GM18867 (cell line): ENCODE measurements at regions not wholly inside any gene's neighbourhood (a gene's known extent, or its start where the extent isn't known, plus 50 kb on each side); places are given as distances from the start of the nearest gene placed in this dataset.
"Not testable (repeated sequence)": the region's sequence is repeated elsewhere in the genome, so short reads cannot be mapped to it uniquely, and the experiment has no call there.

Experiments
- ATAC-seq: cut with Tn5 transposase; IDR thresholded peaks from one replicate; pipeline ENCODE4 v1.9.1; 2021; ENCODE audit warnings: mild to moderate bottlenecking, moderate library complexity; ENCODE audit not compliant: unreplicated experiment

DNA sequence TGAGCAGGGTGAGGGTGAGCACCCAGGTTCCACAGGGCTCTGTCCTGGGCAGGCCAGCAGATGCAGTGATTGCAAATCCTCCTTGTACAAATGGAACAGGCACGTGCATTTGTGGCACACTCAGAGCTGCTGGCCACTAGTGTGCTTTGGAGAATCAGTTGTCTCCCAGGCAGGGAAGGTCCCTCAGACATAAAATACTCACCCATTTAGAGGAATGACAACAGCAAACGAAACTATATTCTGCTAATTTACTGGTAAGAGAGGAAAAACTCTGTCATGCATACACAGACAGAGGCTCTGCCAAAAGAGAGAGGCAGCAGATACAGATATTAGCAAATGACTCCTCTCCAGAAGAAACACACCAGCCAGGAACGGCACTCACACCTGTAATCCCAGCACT is 116.5 kb upstream of the PLGLB2 start:
- ATAC-seq: not testable (repeated sequence)

DNA sequence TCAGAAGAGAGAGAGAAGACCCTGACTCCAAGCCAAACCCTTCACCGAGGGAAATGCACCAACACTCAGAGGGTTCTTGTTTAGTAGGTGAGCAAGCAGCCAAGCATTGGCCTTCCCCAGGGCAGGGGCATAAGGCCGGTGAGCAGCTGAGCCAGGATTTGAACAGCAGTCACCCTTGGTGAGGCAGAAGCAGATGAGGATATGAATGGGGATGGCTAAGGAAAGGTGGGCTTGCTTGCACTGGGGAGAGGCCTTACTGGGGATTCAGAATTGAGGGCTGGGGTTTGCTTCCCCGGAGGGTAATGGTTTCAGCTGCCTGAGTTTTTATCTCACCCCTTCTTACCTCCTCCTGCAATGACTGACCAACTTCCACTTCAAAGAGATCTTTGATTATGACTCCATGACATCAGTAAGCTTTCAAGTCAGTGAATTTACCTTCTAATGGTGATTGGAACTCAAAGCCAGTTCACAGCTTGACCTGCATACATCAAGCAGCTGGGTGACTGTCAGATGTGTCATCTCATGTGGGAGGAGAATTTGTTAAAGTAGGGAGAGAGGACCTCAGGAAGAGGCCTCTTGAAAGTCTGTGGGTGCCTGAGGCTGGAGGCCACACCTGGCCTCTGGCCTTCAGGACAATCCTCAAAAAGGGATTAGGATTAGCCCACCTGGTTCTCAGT is 114.5 kb upstream of the PLGLB2 start:
- ATAC-seq: not testable (repeated sequence)

DNA sequence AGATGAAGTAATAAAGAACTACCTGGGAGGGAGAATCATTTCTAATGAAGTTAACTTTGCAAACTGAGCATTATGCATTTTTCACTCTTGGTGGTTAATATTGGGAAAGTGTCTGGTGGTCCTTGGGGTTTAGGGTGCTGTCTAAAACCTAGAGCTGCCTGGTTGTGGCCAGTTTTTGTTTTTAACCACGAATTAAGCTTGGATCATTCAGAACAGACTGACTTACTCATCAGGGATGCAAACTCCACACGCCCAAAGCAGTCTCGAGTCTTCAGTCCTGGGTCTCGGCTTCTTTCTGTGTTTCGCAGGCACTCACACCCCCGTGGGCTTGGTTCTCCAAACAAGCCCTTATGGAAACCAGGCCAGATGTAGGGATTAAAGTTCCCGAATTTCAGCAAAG is 113.8 kb upstream of the PLGLB2 start:
- ATAC-seq: not testable (repeated sequence)

DNA sequence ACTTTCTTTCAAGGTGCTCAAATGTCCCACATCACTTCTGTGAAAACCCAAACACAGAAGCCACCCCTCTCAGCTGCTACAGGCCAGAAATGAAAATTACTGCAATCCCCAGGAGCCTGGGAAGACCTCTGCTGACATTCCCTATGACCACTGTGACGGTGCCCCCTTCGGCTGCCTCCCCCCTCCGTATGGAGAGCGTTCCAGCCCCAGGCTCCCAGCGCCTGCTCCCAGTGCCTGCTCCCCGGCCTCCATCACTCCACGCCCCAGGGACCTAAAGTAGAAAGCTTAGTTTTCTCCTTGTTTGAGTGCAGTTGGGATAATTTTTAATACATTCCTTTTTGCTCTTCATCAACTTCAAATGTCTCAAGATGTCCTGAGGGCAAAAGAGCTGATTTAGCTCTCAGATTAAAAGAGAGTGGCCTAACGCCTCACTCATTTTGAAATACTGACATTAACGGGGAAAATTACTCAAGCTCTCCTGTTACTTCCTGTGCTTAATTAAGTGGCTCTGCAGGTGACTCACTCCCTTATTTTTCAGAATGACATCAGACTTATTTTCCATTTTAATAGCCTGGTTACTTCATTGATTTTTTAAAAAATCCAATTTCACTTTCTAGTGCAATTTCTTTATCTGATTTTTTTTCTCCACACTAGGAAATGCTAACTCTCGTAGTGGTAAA is 112.8 kb upstream of the PLGLB2 start:
- not testable (repeated sequence) for ATAC-seq

DNA sequence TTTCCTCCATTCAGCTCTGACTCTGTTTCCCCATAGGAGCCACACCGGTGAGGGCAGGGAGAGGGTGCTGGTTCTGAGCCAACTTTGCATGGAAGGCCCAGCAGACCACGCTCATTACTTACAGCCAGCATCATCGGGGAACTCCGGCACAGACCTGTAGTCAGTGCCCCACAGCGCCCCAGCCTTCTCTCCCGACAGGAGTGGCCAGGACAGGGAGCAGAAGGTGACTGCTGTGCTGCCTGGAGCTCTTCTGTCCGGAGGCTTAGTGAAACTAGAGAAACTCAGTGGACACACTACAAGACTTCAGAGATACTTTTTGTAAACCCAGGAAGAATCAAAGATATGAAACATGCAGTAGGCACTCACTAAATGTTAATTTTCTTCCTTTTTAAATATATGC is 111.6 kb upstream of the PLGLB2 start:
- ATAC-seq: not testable (repeated sequence)

DNA sequence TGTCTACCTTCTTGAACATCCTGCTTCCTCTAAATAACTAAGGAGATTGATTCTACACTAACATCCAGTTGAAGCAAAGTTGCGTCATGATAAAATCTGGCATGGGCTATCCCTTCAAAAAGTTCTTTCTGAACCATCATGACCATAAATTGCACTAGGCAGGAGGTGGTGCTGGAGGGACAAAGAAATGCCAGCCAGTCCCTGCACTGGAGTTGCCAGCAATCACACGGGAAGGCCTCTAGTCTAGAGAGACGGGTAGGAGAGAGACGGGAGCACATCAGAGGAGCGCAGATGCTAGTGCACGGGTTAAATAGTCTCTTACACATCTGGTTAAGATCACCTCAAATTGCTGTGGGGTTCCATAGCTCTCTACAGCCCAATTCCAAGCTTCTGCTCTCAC is 111.2 kb upstream of the PLGLB2 start:
- not testable (repeated sequence) for ATAC-seq

DNA sequence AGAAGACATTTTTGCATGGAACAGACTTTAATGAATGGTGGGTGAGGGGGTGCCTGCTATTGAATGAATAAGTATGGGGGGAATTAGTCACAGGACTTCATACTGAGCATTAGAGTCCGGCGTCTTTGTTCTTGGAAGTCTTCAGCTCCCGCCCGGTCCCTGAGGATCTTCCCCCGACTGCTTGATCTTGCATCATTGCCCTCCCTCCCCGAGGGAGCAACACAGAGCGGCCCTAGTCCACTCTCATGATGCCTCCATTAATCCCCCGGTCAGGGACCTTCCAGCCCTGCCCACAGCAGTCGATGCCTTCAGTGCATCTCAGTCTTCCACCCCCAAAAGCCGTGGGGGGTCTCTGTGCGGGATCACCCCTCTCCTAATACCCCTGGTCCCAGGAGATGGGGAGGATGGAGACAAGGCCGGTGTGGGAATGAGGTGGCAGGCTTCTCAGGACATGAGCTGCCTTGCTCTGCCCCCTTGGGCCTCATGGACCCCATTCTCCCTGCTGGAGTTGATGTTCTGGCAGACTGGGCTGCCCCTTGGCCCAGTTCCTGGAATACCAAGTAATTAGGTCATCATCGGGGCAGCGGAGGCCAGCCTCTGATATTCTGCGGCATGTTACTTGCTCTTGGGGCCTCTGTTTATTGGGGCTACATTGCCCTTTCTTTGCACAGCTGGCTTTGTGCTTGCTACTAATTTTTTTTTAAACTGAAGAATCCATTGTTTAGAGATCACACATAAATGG is 110.5 kb upstream of the PLGLB2 start:
- ATAC-seq: not testable (repeated sequence)

DNA sequence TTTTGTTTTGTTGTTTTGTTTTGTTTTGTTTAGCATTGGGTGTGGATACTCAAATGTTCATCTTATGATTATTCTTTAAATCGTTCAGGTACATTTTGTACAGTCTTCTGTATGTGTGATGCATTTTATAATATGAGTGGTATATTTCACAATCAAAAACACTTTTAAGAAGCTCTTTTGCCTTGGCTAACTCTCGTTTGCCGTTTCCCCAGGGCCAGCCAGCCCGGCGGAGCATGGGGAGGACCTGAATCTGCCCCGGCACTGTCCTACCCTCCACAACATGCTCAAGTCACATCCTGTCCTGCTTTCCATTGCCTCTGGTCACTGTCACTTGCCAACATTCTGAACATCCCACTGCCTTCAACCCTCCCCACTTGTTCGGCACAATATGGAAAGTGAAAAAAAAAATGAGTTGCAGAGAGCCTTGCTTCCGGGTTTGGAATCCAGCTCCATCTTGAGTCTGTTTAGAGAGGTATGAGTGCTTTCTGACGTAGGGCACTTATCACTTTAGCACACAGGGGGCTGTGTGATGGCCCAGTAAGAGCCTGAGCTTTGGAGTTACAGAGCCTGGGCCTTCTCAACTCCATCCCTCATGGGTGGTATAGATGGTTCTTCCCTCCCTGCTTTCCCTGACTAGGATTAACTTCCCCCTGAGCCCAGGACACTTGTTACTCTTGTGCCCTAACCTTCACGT is 109.6 kb upstream of the PLGLB2 start:
- ATAC-seq: not testable (repeated sequence)

DNA sequence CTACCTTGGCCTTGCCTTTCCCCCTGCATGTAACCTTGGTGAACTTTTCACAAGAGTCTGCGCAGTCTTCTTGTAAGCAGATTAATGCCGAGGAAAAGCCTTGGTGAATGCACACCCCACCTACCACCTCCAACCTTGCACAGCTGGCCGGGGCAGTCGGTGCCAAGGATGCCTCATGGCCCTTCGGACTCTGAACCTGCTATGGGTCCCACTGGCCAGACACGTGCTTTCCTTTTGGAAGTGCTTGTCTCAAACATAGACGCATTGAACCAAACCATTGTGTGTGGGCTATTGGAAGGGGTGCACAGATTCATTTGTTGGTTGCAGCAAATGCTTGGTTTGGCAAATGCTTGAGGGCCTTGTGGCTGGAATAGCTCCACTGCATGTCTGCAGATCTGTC is 109.0 kb upstream of the PLGLB2 start:
- not testable (repeated sequence) for ATAC-seq

DNA sequence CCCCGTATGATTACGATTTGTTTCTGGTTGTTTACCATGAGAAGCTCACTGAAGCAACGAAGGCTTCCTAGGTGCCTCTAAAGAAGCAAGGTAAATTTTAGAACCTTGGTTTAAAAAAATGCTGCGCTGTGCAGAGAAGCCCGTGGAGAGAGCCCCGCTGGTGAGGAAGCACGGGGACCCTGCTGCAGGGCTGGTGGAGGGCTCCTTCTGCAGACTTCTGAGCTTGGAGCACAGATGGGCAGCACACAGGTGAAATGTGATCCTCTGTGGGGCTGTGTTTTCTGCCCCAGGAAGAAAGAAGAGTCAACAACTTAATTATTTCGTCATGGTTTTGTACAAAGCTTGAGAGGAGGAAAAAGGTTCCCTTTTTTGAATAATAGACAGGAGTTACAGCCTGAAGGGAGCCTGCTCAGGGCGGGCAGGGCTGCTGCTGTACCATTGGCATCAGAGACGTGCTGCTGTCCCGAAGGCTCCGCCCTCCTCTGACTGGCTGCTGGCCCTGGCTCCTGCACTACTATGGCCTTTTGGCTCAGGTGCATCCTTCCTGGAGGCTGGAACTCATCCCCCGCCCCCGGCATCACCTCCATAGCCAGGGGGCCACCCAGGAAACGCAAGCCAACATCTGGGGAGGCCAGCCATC is 108.0 kb upstream of the PLGLB2 start:
- not testable (repeated sequence) for ATAC-seq

DNA sequence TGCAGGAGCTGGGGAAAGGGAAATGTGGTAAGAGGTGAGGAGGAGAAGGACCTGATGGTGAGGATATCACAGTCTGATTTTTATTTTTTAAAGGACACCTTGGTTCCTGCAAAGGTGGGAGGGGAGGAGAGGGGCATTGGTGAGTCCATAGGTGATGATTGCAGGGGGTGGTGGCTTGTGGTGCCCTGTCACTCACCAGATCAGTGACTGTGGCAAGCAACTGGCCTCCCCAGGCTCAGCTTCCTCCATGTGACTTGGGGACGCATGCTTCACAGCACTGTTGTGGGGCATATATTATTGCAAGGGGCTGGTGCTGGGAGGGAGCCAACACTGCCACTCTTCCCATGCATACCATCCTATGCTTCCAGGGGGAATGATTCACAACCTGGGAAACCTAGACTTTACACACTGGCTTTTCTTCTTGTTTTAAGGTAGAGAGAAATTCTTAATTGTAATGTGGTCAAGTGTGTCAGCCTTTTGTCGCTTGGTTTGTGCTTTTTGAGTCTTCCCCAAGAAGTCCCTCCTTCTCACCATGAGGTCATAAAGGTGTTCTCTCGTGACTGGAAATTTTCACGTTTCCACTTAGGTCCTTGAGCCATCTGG is 106.8 kb upstream of the PLGLB2 start:
- ATAC-seq: not testable (repeated sequence)

DNA sequence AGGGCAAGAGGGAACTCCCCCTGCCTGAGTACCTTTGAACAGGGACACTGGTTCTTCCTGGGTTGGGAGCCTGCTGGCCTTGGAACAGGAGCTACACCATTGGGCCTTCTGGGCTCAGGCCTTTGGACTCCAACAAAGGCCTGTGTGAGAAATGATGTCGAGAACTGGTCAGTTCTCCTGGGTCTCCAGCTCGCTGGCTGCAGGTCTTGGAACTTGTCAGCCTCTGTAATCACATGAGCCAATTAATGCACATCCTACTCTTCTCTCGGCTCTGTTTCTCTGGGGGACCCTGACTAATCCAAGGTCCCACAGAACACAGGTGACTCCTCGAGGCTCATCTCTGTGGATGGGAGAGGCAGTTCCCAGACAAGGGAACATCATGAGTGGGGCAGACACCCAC is 104.7 kb upstream of the PLGLB2 start:
- not testable (repeated sequence) for ATAC-seq

DNA sequence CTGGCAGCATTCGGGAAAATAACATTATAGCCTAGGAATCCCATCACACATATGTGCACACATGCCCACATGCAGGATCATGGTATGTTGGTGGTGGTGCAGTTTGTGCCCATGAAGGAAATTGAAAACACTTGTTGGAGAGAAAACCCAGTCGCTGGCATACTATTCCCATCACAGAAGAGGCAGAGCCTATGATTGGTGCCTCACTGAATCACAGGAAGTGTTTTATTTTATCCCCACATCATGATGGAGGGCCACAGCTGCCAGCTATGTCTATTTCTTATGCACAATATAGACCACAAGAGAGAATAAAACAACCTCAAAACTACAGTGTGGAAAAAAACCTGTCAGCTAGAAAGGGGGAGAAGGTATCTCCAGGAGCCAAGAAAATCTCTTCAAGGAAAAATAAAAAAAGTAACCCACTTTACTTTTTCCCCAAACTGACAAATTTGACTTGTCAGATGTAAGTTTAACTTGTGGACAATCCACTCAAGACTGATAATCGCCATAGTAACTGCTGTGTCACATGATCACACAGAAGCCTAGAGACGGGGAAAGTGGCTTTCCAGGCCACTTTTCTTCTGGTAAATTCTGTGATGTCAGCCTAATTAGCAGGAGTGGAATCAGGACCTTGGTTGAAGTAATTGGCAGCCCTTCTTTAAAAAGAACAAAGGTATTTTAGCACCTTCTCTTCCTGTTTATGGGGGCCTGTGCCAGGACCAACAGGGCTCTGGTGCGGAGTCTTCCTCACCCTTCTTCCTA is 100.0 kb upstream of the PLGLB2 start:
- ATAC-seq: not testable (repeated sequence)

DNA sequence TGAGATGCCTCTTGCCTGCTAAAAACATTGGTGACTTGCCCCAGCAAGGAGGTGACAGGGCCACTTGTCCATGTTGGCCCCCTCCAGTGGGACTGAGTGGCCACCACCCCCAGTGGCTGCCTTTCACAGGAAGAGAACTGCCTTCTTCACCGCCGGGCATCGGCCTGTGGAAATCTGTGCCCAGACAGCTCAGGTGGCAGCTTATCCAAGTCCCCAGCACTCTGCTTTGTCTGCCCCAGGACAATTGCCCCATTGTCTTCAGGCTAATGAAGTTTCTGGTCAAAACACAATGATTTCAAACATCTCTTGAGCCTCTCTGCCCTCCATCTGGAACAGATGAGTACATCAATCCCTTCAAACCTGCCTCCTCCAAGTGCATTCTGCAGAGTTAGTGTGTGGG is 99.1 kb upstream of the PLGLB2 start:
- ATAC-seq: not testable (repeated sequence)

DNA sequence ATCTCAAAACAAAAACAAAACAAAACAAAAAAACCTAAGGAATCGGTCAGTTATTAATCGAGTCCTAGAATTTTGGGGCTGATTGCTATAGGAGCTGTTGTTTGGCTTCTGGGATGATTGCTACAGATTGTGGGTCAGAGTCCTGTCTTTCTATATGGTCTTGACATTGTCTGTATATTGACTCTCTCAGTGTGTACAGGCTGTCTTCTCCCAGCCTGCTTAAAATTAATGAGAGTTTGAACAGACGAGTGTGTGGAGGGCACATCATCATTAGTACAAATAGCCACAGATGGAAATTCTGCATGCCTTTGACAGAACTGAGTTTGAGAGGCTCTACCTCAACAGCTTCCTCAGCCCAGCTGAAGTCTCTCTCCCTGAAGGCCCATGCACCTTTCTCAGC is 98.0 kb upstream of the PLGLB2 start:
- ATAC-seq: not testable (repeated sequence)

DNA sequence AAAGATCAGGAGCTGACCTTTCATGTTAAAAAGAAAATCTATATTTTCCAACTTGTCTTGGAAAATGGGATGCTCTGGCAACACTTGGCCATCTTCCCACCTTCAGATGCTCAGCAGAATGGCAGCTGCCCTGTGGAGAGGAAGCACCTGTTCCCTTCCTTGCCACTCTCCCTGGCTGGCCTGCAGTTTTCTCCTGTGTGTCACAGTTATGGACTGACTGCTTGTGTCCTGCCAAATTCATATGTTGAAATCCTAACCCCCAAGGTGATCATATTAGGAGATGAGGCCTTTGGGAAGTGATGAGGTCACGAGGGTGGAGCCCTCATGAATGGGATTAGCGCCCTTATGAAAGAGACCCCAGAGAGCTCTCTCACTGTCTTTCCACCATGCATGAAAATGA is 97.0 kb upstream of the PLGLB2 start:
- not testable (repeated sequence) for ATAC-seq

DNA sequence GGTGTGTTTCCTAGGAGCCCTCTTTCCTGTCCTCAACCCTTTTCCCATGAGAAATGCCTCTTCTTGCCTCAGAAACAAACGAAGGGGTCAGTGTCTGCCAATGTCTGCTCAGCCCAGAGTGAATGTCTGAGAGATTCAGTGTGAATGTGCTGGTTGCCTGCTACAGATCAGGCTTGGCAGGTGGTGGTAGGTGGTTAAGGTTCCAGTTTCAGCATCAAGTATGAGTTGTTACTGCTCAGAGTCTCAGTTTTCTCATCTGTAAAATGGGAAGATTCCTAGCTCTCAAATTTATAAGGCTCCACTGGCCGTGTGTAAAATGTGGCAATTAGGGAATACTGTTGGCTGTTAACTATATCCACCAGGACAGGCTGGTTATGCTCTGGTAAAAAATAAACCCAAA is 96.3 kb upstream of the PLGLB2 start:
- ATAC-seq: not testable (repeated sequence)

DNA sequence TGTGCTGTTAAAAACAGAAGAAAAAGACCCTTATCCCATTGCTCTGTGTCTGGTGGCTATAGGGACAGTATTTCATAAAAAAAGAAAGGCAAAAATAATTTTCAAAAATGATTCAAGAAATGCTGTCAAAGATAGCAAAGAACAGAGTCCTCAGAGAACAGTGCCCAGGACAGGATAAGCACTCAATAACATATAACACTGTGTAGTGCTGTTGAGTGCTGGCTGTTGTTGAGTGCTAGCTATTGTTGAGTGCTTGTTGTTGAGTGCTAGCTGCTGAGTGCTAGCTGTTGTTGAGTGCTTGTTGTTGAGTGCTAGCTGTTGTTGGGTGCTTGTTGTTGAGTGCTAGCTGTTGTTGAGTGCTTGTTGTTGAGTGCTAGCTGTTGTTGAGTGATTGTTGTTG is 94.5 kb upstream of the PLGLB2 start:
- ATAC-seq: not testable (repeated sequence)

DNA sequence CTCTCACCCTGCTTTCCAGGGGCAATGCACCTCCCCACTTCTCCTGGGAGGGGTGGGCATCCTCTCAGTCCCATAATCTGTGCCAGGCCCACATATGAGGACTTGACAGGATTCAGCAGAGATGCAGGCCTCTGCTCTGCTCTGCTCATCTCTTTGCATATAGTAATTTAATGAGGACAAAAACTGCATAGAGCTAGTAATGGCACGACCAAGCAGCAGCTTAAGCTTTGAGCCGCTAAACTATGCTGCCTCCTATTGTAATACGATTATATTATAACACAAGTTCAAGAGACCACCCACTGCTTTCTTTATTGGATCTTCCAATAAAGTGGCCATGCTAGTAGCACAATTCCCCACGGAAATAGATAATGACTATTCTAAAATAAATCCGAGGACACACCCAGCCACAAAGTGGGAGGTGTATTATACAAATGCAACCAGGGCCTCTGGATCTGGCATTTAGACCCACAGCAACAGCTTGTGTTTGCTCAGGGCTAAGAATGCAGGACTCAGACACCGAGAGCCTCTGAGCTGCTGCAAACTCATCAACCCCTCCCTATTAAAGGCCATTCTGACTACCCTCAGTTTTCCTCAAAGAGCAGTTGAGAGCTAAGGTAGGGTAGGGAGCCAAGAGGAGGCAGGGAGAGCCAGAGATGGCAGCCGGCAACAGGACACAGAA is 93.6 kb upstream of the PLGLB2 start:
- ATAC-seq: not testable (repeated sequence)
